HG03139 (cell line): ENCODE measurements at regions not wholly inside any gene's neighbourhood (a gene's known extent, or its start where the extent isn't known, plus 50 kb on each side); places are given as distances from the start of the nearest gene placed in this dataset.

Experiments used
- ATAC-seq: cut with Tn5 transposase; IDR thresholded peaks from one replicate; pipeline ENCODE4 v1.9.1; 2021; ENCODE audit not compliant: unreplicated experiment

DNA sequence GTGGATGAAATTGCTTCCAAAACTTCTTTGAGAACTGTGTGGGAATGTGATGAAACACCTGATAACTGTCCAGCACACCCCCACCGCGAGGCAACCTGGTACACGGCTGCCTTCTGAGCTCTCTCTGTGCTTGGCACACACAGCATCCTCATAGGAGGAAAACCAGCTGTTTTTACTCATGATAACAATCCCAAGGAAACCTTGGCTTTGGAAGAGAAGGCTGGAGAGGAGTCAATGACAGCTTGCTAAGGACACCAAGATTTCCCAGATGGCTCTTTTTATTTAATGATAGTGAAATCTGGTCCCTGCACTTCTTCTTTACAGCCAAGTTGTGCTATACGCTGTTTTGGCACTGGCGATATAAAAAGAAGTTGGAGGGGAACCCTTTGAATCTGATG lies 232.5 kb upstream of the FN1 start:
- no peak for ATAC-seq

DNA sequence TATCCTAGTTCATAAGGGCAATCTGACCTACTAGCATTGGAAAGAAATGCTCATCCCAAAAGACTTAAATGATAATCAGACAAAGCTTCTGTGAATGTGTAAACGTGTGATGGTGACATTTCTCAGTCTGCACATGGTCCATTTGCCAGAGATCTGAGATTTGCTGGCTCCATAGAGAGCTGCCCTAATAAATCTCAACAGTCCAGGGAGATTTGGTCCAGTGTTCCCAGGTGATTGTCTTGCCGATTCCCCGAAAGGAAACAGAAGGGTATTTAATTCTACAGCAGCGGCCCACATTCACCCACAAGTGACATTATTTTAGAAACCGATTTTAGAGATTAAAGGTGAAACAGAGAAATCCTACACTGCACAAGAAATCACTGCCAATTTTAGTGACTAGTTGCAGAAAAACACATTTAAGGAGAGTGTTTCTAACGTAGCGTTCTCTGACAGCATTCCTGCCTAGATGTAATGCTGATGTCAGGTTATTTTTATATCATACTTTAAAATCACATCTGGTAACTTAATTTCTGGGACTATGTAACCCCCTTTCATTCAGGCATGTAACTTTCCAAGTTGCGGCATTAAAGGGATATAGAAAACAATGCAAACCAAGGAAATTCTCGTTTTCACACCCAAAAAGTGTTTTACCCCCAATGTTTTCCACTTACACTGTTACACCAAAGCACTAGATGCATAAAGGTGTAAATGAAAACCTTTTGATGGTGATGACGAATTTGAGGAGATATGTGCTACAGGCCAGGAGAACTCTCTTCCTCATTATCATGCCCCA lies 231.9 kb upstream of the FN1 start:
- no peak for ATAC-seq

DNA sequence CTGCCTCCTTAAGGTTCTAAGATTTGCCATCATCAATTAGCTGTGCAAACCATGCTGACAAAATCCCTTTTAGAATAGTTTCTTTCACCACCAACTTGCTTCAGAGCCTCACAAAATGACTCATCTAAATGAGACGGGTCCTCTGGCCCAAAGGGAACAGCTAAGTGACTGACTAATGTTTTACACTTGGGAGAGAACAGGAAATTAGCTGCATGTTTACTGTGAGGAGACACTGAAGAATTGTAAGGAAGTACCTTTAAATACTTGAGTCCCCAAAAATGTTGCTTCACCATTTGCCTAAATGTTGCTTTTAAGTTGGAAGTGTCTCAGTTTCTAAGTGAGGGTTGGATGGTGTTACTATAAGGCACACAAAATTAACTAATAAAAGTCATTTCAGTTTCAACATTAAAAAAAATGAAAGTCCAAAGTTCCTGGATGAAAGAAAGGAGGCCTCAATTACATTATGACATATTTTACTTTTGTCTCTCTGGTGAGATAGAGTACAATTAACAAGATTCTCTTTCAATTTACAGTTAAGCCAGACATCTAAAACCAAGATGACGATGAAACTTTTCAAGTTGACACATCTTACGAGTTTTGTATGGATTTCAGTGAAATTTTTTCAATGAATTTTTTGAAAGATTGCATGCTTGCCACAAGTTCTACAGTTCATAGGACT lies 229.1 kb upstream of the FN1 start:
- ATAC-seq: no peak

DNA sequence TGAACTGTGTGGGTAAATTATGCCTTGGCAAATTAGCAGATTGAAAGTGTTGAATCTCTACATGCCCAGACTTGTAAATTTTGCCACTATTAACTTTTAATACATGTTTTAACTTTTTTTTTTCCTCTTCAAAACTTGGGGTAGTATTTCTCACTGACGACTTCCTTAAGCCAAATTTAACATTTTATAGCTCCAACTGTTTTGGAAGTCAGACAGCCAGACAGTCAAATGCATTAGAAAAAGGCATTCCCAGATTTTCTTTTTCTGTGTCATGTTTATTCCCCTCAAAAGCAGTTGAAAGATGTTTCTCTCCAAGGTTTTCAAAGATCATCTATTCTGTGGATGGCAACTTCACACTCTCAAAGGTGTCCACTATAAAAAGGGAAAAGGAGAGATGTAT lies 226.8 kb upstream of the FN1 start:
- ATAC-seq: no peak

DNA sequence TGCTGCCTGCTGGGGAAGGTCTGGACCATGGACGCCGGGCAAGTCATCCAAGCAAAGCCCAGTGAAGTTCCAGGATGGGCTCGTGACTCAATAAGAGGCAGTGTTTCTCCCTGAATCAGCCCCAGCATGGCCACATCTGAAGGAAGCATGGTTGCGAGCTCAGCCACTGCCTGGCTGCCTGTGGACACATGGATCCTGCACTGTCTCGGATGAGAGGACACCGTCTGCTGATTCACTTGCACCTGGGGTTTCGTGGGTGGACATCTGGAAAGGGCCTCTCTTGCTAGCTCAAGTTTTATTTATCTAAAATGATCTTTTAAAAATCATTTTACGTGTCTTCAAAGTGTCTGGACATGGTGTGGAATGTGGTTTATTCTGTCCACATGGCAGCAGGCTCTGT lies 224.8 kb upstream of the FN1 start:
- no peak for ATAC-seq

DNA sequence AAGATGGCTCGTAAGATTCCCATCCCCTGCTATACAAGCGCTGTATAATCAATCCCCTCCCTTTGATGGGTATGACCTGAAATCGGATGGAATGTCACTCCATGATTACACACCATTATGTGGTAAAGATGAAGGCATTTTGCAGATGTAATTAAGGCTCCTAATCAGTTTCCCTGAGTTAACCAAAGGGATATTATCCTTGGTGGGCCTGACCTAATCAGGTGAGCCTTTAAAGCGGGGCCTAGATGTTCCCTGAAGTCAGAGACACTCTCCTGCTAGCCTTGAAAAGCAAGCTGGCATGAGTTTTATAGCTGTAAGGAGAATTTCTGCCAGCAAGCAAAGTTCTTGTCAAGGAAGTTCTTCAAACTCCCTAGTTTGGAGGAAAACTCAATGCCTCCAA lies 223.8 kb upstream of the FN1 start:
- no peak for ATAC-seq

DNA sequence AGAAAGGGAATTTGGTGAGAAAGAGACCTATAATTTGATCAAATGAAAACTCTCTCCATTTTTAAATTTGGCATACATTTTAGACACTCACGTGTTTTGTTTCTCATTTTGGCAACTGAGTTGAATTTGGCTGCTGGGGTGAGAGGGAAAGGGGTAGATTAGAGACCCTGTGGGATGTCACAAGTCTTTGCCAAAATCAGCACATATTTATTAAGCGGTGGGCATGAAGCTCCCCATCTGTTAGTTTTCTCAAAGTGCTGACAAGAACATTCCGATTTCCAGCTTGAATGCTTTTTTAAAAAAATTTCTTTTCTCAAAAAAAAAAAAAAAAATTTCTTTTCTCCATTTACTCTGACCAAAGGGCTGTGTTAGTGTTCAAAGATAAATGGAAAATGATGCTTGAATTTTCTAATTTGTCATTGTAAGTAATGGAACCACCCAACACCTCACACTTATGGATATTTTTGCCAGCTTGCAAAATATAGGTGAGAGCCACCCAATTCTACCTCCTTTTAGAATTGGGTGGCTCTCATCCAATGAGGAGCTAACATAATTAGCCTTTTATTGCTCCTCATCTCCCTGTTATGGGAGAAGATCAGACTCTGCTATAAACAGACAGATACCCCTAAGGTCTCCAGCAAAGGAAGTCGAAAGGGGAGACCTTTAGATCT lies 222.9 kb upstream of the FN1 start:
- ATAC-seq: no peak

DNA sequence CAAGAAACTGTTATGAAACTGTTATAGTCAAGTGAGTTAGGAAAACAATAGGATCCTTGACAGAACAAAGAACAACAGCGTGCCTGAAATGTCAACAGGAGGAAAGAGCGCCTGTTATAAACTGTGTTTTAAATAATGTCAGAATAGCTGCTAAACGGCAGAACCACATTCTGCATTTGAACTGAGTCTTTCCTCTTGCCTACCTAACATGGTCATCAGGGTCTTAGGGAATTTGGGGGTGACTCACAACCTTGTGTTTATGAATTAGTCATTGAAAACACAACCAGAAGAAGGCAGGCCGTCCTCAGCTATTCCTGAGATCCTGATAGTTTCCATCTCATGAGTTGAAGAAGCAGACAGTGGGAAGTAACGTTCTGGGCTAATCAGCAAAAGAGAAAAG lies 222.0 kb upstream of the FN1 start:
- ATAC-seq: no peak

DNA sequence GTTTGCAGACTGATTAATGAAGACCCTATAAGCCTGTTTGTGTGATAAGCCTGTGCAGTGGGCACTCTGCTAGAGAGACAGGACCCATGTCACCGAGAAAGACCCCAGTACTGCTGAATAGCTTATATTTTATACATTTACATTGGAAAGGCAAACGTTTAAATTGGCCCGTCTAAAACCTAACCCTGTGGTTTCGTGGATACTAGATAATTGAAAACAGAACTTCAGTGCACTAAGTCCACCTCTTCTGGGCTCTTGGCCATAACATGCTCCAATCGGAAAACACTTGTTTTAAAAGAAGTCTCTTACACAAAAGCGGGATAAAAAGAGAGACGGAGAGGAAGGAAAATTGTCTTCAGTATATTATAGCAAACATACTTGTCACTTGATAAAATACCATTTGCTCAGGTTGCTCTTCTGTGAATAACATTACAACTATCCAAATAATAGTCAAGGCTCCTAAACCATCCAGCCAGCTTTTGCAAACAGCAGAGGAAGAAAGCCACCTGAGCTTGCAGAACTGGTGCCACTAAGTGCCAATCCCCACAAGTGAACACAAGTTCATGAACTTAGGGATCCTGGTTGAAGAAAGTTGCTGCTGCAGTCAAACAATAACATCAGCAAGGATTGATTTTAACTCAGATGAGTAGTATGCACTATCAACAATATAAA lies 218.4 kb upstream of the FN1 start:
- ATAC-seq: no peak

DNA sequence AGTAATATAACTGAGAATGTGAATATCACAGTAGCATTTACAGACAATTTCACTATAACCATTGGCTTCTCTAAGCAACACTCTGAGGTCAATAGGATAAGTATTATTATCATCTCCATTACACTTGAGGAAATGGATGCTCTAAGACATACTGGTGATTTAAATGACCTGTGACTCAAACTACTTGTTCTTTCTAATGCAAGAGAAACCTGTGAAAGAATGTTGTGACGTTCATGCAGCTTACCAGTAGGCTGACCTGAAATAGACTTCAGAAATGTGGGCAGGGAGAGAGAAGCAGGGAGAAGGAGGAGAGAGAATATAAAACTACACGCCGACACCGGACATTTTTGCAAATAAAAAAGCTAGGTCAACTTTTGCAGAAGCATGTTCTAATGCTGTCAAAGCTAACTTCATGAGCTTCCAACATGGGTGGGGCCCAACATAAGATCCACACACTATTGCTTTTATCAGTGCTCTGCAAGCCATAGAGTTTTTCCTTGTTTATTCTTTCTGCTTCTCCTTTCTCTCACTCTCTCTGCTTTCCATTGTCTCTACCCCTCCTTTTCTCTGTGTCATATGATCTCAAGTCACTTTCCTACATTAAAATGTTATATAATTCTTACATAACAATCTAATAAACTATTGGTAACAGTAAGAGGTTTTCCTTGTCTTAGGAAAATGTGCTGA lies 217.6 kb upstream of the FN1 start:
- ATAC-seq: no peak

DNA sequence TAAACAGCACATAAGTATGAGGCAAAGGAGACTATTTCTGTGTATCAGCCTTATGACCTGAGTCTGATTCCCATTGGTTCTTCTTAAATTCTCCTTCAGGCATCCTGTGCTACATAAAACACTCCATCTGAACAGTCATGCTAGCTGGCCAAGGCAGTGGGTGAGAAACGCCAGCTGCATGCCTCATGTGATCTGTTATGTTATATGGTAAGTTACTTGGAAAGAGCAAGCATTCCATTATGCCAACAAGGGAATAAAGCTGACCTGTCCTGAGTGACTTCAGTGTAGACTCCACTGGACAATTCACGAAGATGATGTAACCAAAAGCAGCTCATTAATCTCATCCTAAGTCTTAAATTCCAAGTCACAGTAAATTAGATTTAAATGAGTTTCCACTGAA lies 216.5 kb upstream of the FN1 start:
- ATAC-seq: no peak

DNA sequence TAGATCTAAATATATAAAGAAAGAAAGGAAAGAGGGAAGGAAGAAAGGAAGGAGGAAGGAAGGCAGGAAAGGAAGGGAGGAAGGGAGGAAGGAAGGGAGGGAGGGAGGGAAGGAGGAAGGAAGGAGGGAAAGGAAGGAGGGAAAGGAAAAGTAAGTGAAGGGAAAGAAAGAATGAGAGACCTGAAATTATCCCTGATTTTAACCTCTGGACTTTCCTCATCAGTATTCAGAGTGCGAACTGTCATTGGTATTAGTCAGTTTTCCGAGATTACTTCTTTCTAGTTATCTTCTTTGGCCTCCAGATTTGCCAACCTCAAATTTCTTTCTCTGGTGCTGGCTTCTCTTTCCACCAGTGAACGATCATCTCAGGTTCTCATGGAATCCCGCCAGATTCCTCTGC lies 215.5 kb upstream of the FN1 start:
- ATAC-seq: no peak

DNA sequence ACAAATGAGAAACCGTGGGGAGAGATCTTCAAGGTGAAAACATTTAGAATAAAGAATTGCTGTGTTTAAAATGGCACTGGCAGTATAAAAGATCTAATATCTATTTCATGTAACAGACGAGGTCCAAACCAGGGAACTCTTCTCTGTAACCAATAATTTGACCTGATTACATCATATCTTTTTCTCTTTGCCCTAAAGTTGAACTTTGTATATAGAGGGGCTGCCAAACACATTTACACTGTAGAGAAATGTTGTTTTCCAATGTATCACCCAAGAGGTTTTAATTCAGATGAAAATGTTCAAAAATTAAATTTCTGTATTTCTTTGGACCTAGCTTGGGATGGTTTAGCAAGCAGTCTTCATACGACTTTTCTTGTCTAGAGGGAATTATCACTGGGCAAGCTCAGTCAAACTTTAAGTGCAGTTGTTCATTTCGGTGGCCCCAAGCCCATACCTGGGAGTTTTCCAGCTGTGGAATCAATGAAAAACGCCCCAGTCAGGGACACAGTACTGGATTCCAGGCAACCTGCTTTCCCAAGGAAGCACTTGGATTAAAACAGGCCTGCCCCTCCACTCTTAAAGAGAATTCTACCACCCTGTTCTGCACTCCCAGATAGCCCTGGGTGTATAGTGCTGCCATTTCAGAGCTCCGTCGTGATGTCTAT lies 208.5 kb upstream of the FN1 start:
- ATAC-seq: no peak

DNA sequence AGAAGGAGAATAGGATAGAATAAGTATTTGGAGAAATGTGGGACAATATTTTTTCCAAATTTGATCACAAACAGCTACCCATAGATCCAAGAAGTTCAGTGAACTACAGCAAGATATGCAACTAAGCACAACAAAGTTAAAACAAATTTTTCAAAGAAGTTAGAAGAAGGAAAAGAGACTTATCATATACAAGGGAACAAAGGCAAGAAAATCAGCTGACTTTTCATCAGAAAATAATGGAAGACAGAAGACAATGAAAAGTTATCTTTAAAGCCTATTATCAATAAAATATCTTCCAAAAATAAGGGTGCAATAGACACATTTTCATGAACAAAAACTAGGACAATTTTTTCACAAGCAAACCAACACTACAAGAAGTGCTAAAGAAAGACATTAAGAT lies 202.8 kb upstream of the FN1 start:
- ATAC-seq: no peak

DNA sequence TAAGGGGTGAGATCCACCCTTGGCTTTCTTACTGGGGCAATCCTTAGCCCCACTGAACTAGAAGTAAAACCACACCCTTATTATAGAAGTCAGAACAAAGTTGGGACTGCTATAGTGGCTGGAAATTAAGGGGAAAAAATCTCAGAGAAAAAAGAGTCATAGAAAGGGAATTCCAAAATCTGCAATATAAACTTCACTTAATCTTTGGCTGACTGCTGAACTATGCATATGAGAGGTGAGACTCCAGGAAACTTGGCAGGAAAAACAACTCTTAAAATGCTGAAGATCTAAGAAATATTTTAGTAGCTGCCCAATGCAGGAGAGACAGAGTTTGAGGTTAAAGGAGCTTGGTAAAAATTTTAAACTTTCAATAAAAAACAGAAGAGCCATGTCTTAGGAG lies 201.8 kb upstream of the FN1 start:
- no peak for ATAC-seq

DNA sequence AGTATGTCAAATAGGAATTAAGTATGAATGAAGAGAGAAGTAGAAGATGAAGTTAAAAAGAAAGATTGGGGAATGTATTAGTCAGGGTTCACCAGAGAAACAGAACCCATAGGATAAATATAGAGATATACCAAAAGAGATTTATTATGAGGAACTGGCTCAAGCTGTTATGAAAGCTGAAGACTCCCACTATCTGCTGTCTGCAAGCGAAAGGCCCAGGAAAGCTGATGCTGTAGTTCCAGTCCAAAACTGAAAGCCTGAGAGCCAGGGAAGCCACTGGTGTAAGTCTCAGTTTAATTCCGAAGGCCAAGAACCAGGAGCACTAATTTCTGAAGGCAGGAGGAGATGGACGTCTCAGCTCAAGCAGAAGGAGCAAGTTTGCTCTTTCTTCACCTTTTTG lies 200.9 kb upstream of the FN1 start:
- no peak for ATAC-seq

DNA sequence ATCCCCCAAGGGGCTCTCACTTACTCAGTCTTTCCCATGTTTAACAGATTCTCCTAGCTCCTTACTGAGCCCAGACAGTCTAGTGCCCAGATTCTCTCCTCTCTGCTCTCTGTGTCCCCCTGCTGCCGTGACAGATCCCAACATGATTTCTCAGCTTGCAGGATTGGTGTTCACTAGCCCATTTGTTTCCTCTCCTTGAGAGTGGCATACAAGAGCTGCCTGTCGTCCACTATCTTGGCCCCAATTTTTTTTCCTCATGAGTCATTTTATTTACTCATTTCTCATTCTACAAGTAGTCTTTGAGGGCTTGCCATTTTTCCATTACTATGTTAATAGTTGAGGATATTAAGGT lies 199.9 kb upstream of the FN1 start:
- ATAC-seq: no peak

DNA sequence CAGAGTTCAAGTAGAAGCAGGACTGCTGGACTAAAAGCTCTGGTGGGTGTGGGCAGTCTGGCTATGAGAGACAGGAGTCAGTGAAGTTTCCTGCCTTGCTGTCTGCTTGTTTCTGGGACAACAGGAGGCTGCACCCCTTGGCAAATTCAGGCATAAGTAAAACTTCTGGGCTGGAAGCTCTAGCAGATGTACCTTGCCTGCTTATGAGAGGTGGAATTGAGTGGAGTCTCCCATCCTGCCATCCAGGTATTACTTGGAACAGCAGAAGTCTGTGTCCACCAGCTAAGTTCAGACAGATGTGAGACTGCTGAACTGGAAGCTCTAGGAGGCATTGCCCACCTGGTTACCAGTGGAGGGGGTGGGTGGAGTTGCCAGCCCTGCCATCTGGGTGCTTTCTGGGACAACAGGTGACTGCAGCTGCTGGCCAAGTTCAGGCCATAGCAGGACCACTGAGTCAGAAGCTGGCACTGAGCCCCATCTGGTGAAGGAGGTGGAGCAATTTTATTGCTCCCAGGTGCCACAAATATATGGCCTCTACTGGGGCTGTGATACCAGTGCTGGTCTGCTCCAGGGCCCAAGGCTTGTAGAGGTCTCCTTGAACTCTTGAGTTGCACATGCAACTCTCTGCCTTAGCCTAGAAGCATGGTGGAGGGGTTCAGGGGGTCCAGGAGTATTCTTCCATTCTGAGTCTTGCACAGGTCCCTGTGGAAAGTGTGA lies 199.4 kb upstream of the FN1 start:
- ATAC-seq: no peak

DNA sequence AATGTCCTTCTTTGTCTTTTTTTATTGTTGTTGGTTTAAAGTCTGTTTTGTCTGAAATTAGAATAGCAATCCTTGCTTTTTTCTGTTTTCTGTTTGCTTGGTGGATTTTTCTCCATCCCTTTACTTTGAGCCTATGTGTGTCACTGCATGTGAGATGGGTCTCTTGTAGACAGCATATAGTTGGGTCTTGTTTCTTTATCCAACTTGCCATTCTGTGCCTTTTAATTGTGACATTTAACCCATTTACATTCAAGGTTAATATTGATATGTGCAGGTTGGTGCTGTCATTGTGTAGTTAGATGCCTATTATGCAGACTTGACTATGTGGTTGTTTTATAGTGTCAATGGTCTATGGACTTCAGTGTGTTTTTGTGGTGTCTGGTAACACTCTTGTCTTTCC lies 197.5 kb upstream of the FN1 start:
- no peak for ATAC-seq

DNA sequence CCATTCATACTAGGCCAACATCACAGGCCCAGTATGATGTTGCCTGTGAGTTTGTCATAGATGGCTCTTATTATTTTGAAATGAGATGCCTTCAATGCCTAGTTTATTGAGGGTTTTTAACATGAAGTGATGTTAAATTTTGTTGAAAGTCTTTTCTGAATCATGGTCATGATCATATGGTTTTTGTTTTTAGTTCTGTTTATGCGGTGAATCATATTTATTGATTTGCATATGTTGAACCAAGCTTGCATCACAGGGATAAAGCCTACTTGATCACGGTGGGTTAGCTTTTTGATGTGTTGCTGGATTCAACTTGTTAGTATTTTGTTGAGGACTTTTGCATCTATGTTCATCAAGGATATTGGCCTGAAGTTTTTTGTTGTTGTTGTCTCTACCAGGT lies 195.8 kb upstream of the FN1 start:
- ATAC-seq: no peak
